ENCODE measurements at regions not wholly inside any gene's neighbourhood (a gene's known extent, or its start where the extent isn't known, plus 50 kb on each side); places are given as distances from the start of the nearest gene placed in this dataset.

DNA sequence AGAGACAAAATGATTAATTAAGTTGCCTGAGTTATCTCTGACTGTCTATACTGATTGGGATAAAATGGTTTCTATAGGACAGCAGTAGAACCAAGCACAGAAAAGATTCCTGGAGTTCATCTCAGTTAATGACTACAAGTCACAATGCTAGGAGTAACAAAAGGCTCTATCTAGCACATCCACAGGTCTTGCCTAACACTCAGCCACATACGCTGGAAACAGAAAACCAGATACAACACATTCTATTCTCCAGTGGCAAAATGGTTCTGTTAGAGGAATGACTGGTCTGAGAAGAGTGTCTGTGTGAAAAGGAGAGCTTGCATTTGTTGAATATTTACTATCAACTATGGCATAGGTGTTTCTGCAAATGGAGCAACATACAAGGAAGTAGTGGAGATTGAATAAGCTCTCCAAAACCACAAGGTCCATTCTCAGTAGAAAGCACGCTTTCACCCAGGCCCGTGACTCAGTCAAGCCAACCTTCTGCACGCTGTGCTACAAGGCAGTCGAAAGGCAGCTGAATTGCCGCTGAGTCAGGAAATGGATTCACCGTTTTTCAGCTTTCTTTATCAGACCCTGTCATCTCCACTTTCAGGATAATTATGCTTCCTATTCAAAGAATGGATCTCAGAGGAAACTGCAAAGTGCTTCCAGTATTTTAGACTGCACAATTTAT, 761.5 kb downstream of the EFNB2 start:
- Histone ChIP-seq H3K79me2 (ENCODE audit: low read length) (no peaks in the 10 kb centered on the region), H3K27me3 (ENCODE audit: low read depth, low read length) (no peaks in the 10 kb centered on the region), H3K4me3 (ENCODE audit: low read length) (no peak overlapping the region), H4K20me1 (ENCODE audit: insufficient read depth, low read length) (no peaks in the 10 kb centered on the region), H3K4me1 (ENCODE audit: low read length) (peaks cover 3% of the 10 kb centered on the region; the same call in 1 of the 2 replicates), H3K4me2 (ENCODE audit: low read length) (peak overlapping the region; percentile 42; the same call in 1 of the 2 replicates), H3K9ac (ENCODE audit: low read length) (no peak overlapping the region), H3K9me3 (ENCODE audit: insufficient read depth, low read length) (no peaks in the 10 kb centered on the region), H2AFZ (ENCODE audit: low read depth, low read length) (peak overlapping the region; percentile 24; the same call in 1 of the 2 replicates), H3K27ac (ENCODE audit: low read length) (no peak overlapping the region), H3K36me3 (replicated peaks; ENCODE audit: low read depth, low read length) (no peaks in the 10 kb centered on the region)
- TF ChIP-seq EZH2phosphoT487 (IDR thresholded peaks at IDR 0.05; ENCODE audit: low read depth) (no peak), CTCF (IDR thresholded peaks at IDR 0.05; ENCODE audit: low read depth, low read length) (no peak)

- Histone ChIP-seq H3K79me2 (ENCODE audit: low read length) (no peaks in the 10 kb centered on the region), H3K9me3 (ENCODE audit: insufficient read depth, low read length) (no peaks in the 10 kb centered on the region), H4K20me1 (ENCODE audit: insufficient read depth, low read length) (no peaks in the 10 kb centered on the region), H3K4me2 (ENCODE audit: low read length) (no peak overlapping the region), H3K4me1 (ENCODE audit: low read length) (peaks cover 3% of the 10 kb centered on the region; the same call in 1 of the 2 replicates), H3K4me3 (ENCODE audit: low read length) (no peak overlapping the region), H3K36me3 (replicated peaks; ENCODE audit: low read depth, low read length) (no peaks in the 10 kb centered on the region), H3K9ac (ENCODE audit: low read length) (no peak overlapping the region), H3K27ac (ENCODE audit: low read length) (no peak overlapping the region), H3K27me3 (ENCODE audit: low read depth, low read length) (no peaks in the 10 kb centered on the region), H2AFZ (ENCODE audit: low read depth, low read length) (no peak overlapping the region)
- no peak for TF ChIP-seq CTCF (IDR thresholded peaks at IDR 0.05; ENCODE audit: low read depth, low read length)
These were observed 762.2 kb downstream of the EFNB2 start for GRCh38 chr13:105773241-105773640.

GRCh38 chr13:105764486-105764885, 771.0 kb downstream of the EFNB2 start:
- H3K9me3 ChIP-seq (ENCODE audit: insufficient read depth, low read length), result no peaks in the 10 kb centered on the region
- no peaks in the 10 kb centered on the region for H3K36me3 ChIP-seq (replicated peaks; ENCODE audit: low read depth, low read length)
- no peak overlapping the region for H2AFZ ChIP-seq (ENCODE audit: low read depth, low read length)
- no peak overlapping the region for H3K27ac ChIP-seq (ENCODE audit: low read length)
- no peak overlapping the region for H3K4me2 ChIP-seq (ENCODE audit: low read length)
- no peak overlapping the region for H3K9ac ChIP-seq (ENCODE audit: low read length)
- no peaks in the 10 kb centered on the region for H4K20me1 ChIP-seq (ENCODE audit: insufficient read depth, low read length)
- no peaks in the 10 kb centered on the region for H3K79me2 ChIP-seq (ENCODE audit: low read length)
- no peaks in the 10 kb centered on the region for H3K4me1 ChIP-seq (ENCODE audit: low read length)
- H3K4me3 ChIP-seq (ENCODE audit: low read length), result no peak overlapping the region
- TF ChIP-seq CTCF (IDR thresholded peaks at IDR 0.05; ENCODE audit: low read depth, low read length) (no peak), EZH2phosphoT487 (IDR thresholded peaks at IDR 0.05; ENCODE audit: low read depth) (no peak)
- H3K27me3 ChIP-seq (ENCODE audit: low read depth, low read length), result no peaks in the 10 kb centered on the region

- Histone ChIP-seq H3K4me2 (ENCODE audit: low read length) (no peak overlapping the region), H3K4me1 (ENCODE audit: low read length) (no peaks in the 10 kb centered on the region)
These were observed 771.6 kb downstream of the EFNB2 start for GRCh38 chr13:105763851-105764250.

More at GRCh38 chr13:105763851-105764250, 771.6 kb downstream of the EFNB2 start:
- Histone ChIP-seq H3K4me3 (ENCODE audit: low read length) (no peak overlapping the region), H3K27me3 (ENCODE audit: low read depth, low read length) (no peaks in the 10 kb centered on the region), H4K20me1 (ENCODE audit: insufficient read depth, low read length) (no peaks in the 10 kb centered on the region), H3K79me2 (ENCODE audit: low read length) (no peaks in the 10 kb centered on the region), H3K9me3 (ENCODE audit: insufficient read depth, low read length) (no peaks in the 10 kb centered on the region), H3K36me3 (replicated peaks; ENCODE audit: low read depth, low read length) (no peaks in the 10 kb centered on the region), H3K9ac (ENCODE audit: low read length) (no peak overlapping the region), H2AFZ (ENCODE audit: low read depth, low read length) (no peak overlapping the region), H3K27ac (ENCODE audit: low read length) (no peak overlapping the region)
- no peak for TF ChIP-seq EZH2phosphoT487 (IDR thresholded peaks at IDR 0.05; ENCODE audit: low read depth)
- TF ChIP-seq CTCF (IDR thresholded peaks at IDR 0.05; ENCODE audit: low read depth, low read length), result no peak

All from OCI-LY3 (cell line).